OCI-LY1 (cell line): ENCODE measurements at regions not wholly inside any gene's neighbourhood (a gene's known extent, or its start where the extent isn't known, plus 50 kb on each side); places are given as distances from the start of the nearest gene placed in this dataset.

ENCODE experiments used
- H2AFZ ChIP-seq: fragments of 200-600 bp; sonication (generic), shearing (Covaris generic); 2 replicates; pipeline ENCODE4 v1.6.0; 2014; ENCODE audit warnings: antibody characterized with exemption, mild to moderate bottlenecking, low read length
- H3F3A ChIP-seq: fragments of 200-600 bp; sonication (generic), shearing (Covaris generic); 2 replicates; pipeline ENCODE4 v1.6.0; 2014; ENCODE audit warnings: mild to moderate bottlenecking, antibody characterized with exemption, low read length, moderate library complexity; ENCODE audit not compliant: insufficient read depth
- H3K27ac ChIP-seq: fragments of 200-600 bp; sonication (generic); 2 replicates; pipeline ENCODE4 v1.5.1; 2014; ENCODE audit warnings: low read length, mixed run types, mild to moderate bottlenecking, low read depth; ENCODE audit not compliant: poor library complexity, severe bottlenecking
- H3K27me3 ChIP-seq: fragments of 200-600 bp; sonication (generic); 2 replicates; pipeline ENCODE4 v1.6.0; 2014; ENCODE audit warnings: antibody characterized with exemption, mild to moderate bottlenecking, low read length, moderate library complexity; ENCODE audit not compliant: insufficient read depth
- H3K36me3 ChIP-seq: fragments of 200-600 bp; sonication (generic); 2 replicates; pipeline ENCODE4 v1.6.1; 2014; ENCODE audit warnings: mild to moderate bottlenecking, antibody characterized with exemption, low read length, moderate library complexity, mixed read lengths; ENCODE audit not compliant: insufficient read depth
- H3K4me1 ChIP-seq: fragments of 200-600 bp; sonication (generic); 2 replicates; pipeline ENCODE4 v1.5.1; 2014; ENCODE audit warnings: mild to moderate bottlenecking, low read length, moderate library complexity; ENCODE audit not compliant: insufficient read depth, severe bottlenecking
- H3K4me2 ChIP-seq: fragments of 200-600 bp; sonication (generic), shearing (Covaris generic); 2 replicates; pipeline ENCODE4 v1.6.1; 2014; ENCODE audit warnings: low read length
- H3K4me3 ChIP-seq: fragments of 200-600 bp; sonication (generic); 2 replicates; pipeline ENCODE4 v1.5.1; 2014; ENCODE audit warnings: low read length, low read depth, mild to moderate bottlenecking, mixed read lengths; ENCODE audit not compliant: poor library complexity, severe bottlenecking
- H3K79me2 ChIP-seq: fragments of 200-600 bp; shearing (Covaris generic); 2 replicates; pipeline ENCODE4 v1.6.1; 2016; ENCODE audit warnings: mixed run types, low read length, mixed read lengths; ENCODE audit not compliant: insufficient read depth
- H3K9ac ChIP-seq: fragments of 200-600 bp; sonication (generic), shearing (Covaris generic); 2 replicates; pipeline ENCODE4 v1.6.1; 2014; ENCODE audit warnings: mild to moderate bottlenecking, low read length, mixed read lengths
- H3K9me2 ChIP-seq: fragments of 200-600 bp; sonication (generic), shearing (Covaris generic); 2 replicates; pipeline ENCODE4 v1.6.1; 2014; ENCODE audit warnings: low read depth, mild to moderate bottlenecking, low read length, mixed read lengths
- H3K9me3 ChIP-seq: fragments of 200-600 bp; shearing (Covaris generic); 2 replicates; pipeline ENCODE4 v1.6.1; 2014; ENCODE audit warnings: low read length, mixed read lengths
- H4K20me1 ChIP-seq: fragments of 200-600 bp; sonication (generic), shearing (Covaris generic); 2 replicates; pipeline ENCODE4 v1.6.0; 2016; ENCODE audit warnings: mild to moderate bottlenecking, low read length; ENCODE audit not compliant: insufficient read depth
- CTCF ChIP-seq: fragments of 200-600 bp; sonication (generic), shearing (Covaris generic); IDR thresholded peaks from 2 replicates; pipeline ENCODE4 v1.5.1; 2017; ENCODE audit warnings: mild to moderate bottlenecking, antibody characterized with exemption, low read length, moderate library complexity, mixed read lengths
- EZH2 ChIP-seq: fragments of 200-600 bp; sonication (generic), shearing (Covaris generic); IDR thresholded peaks from 2 replicates; pipeline ENCODE4 v1.8.0; 2017; ENCODE audit warnings: borderline replicate concordance, mixed run types, mild to moderate bottlenecking, antibody characterized with exemption, low read length, moderate library complexity, mixed read lengths

GRCh38 chr1:5692664-5693063 is 299.6 kb downstream of the NPHP4 start:
- Histone ChIP-seq H3K79me2 (no peaks in the 10 kb centered on the region), H3K9ac (no peak overlapping the region), H4K20me1 (no peaks in the 10 kb centered on the region), H3K27me3 (no peaks in the 10 kb centered on the region; the same call in 1 of the 2 replicates), H3K4me2 (no peak overlapping the region), H3K4me3 (no peak overlapping the region), H3K27ac (no peak overlapping the region), H2AFZ (no peak overlapping the region), H3K9me2 (no peaks in the 10 kb centered on the region), H3K4me1 (no peaks in the 10 kb centered on the region), H3F3A (no peaks in the 10 kb centered on the region), H3K36me3 (no peaks in the 10 kb centered on the region), H3K9me3 (no peaks in the 10 kb centered on the region)
- no peak for TF ChIP-seq CTCF
- TF ChIP-seq EZH2, result no peak

- no peaks in the 10 kb centered on the region; the same call in 1 of the 2 replicates for H3K27me3 ChIP-seq
- no peak overlapping the region for H3K27ac ChIP-seq
- no peak for TF ChIP-seq EZH2
- no peaks in the 10 kb centered on the region for H3K9me3 ChIP-seq
- H3K9me2 ChIP-seq, result no peaks in the 10 kb centered on the region
- no peaks in the 10 kb centered on the region for H3K4me1 ChIP-seq
- H3K79me2 ChIP-seq, result no peaks in the 10 kb centered on the region
- H4K20me1 ChIP-seq, result no peaks in the 10 kb centered on the region
- H3K4me3 ChIP-seq, result no peak overlapping the region
- H3K4me2 ChIP-seq, result no peak overlapping the region
- H3F3A ChIP-seq, result no peaks in the 10 kb centered on the region
- H2AFZ ChIP-seq, result no peak overlapping the region
- no peak overlapping the region for H3K9ac ChIP-seq
- no peaks in the 10 kb centered on the region for H3K36me3 ChIP-seq
Measured at GRCh38 chr1:5691795-5692509, 300.3 kb downstream of the NPHP4 start.

GRCh38 chr1:5690898-5691297 is 301.3 kb downstream of the NPHP4 start:
- Histone ChIP-seq H3K4me3 (no peak overlapping the region), H4K20me1 (no peaks in the 10 kb centered on the region), H3K9me2 (no peaks in the 10 kb centered on the region), H3K27ac (no peak overlapping the region), H2AFZ (no peak overlapping the region), H3K36me3 (no peaks in the 10 kb centered on the region), H3K4me1 (no peaks in the 10 kb centered on the region), H3K79me2 (no peaks in the 10 kb centered on the region), H3K4me2 (no peak overlapping the region), H3K9ac (no peak overlapping the region), H3K9me3 (no peaks in the 10 kb centered on the region), H3F3A (no peaks in the 10 kb centered on the region), H3K27me3 (no peaks in the 10 kb centered on the region; the same call in 1 of the 2 replicates)
- TF ChIP-seq EZH2 (no peak), CTCF (no peak)

- no peaks in the 10 kb centered on the region for H3K79me2 ChIP-seq
- no peaks in the 10 kb centered on the region for H3K4me1 ChIP-seq
- no peaks in the 10 kb centered on the region for H3F3A ChIP-seq
- H3K9ac ChIP-seq, result no peak overlapping the region
- no peaks in the 10 kb centered on the region for H3K9me3 ChIP-seq
- no peaks in the 10 kb centered on the region for H3K36me3 ChIP-seq
- H3K27me3 ChIP-seq, result no peaks in the 10 kb centered on the region; the same call in 1 of the 2 replicates
- H2AFZ ChIP-seq, result no peak overlapping the region
- no peak overlapping the region for H3K27ac ChIP-seq
- TF ChIP-seq CTCF, result no peak
- TF ChIP-seq EZH2, result no peak
- no peaks in the 10 kb centered on the region for H4K20me1 ChIP-seq
- no peak overlapping the region for H3K4me2 ChIP-seq
- no peak overlapping the region for H3K4me3 ChIP-seq
- no peaks in the 10 kb centered on the region for H3K9me2 ChIP-seq
Measured at GRCh38 chr1:5690291-5690690, 301.9 kb downstream of the NPHP4 start.
